Neuronal stem cell (in vitro differentiated cells): ENCODE measurements at regions not wholly inside any gene's neighbourhood (a gene's known extent, or its start where the extent isn't known, plus 50 kb on each side); places are given as distances from the start of the nearest gene placed in this dataset.

Experiments used
- DNase-seq: peaks from one replicate; pipeline ENCODE4 v3.0.0-alpha.2; 2013; ENCODE audit warnings: low spot score
- H2AFZ ChIP-seq: one replicate; pipeline ENCODE4 v1.6.1; 2013; ENCODE audit warnings: mild to moderate bottlenecking, low read length, inconsistent platforms
- H2AK5ac ChIP-seq: 2 replicates; pipeline ENCODE4 v1.6.1; 2013; ENCODE audit warnings: low read depth, mild to moderate bottlenecking, inconsistent platforms, low read length, moderate library complexity, mixed read lengths
- H2BK120ac ChIP-seq: 2 replicates; pipeline ENCODE4 v1.6.1; 2013; ENCODE audit warnings: low read depth, mild to moderate bottlenecking, inconsistent platforms, low read length, moderate library complexity, mixed read lengths
- H2BK12ac ChIP-seq: one replicate; pipeline ENCODE4 v1.6.1; 2013; ENCODE audit warnings: low read length, inconsistent platforms
- H2BK15ac ChIP-seq: 2 replicates; pipeline ENCODE4 v1.6.1; 2013; ENCODE audit warnings: mild to moderate bottlenecking, low read length, inconsistent platforms, mixed read lengths
- H2BK5ac ChIP-seq: one replicate; pipeline ENCODE4 v1.6.1; 2013; ENCODE audit warnings: inconsistent platforms, mild to moderate bottlenecking, low read length, moderate library complexity
- H3K14ac ChIP-seq: one replicate; pipeline ENCODE4 v1.6.1; 2013; ENCODE audit warnings: low read length, inconsistent platforms
- H3K18ac ChIP-seq: 2 replicates; pipeline ENCODE4 v1.6.1; 2013; ENCODE audit warnings: low read length, inconsistent platforms
- H3K23ac ChIP-seq: 2 replicates; pipeline ENCODE4 v1.6.1; 2013; ENCODE audit warnings: low read depth, mild to moderate bottlenecking, mixed read lengths, low read length, inconsistent platforms; ENCODE audit not compliant: poor library complexity
- H3K27ac ChIP-seq: replicated peaks from 3 replicates; pipeline ENCODE4 v1.5.1; 2013; ENCODE audit warnings: low read length, inconsistent platforms
- H3K27me3 ChIP-seq, 3 experiments: 2 replicates each; pipeline ENCODE4 v1.6.1; 2013; ENCODE audit warnings: low read length in 3 of 3, mild to moderate bottlenecking in 2 of 3, inconsistent platforms in 1 of 3, low read depth in 1 of 3, mixed read lengths in 1 of 3, moderate library complexity in 1 of 3; ENCODE audit not compliant: control insufficient read depth in 3 of 3, insufficient read depth in 3 of 3
- H3K36me3 ChIP-seq, 2 donors: replicated peaks in 1 of 2; 2 replicates each; pipeline ENCODE4 v1.6.1; 2013; ENCODE audit warnings: low read length in 2 of 2; ENCODE audit not compliant: control insufficient read depth in 2 of 2, insufficient read depth in 2 of 2
- H3K4ac ChIP-seq: 2 replicates; pipeline ENCODE4 v1.6.1; 2013; ENCODE audit warnings: inconsistent platforms, mild to moderate bottlenecking, low read length, moderate library complexity
- H3K4me1 ChIP-seq, 2 donors: 1 replicate in 1 of 2; 2 replicates in 1 of 2; pipeline ENCODE4 v1.6.1; 2013; ENCODE audit warnings: low read length in 2 of 2, low read depth in 1 of 2; ENCODE audit not compliant: control insufficient read depth in 2 of 2, insufficient read depth in 1 of 2
- H3K4me2 ChIP-seq: one replicate; pipeline ENCODE4 v1.6.1; 2013; ENCODE audit warnings: mild to moderate bottlenecking, low read length, inconsistent platforms; ENCODE audit not compliant: insufficient read depth, poor library complexity, severe bottlenecking
- H3K4me3 ChIP-seq, 2 donors: 2 replicates each; pipeline ENCODE4 v1.5.1; 2013; ENCODE audit warnings: low read length in 2 of 2, mild to moderate bottlenecking in 2 of 2, inconsistent platforms in 1 of 2, moderate library complexity in 1 of 2
- H3K79me1 ChIP-seq: one replicate; pipeline ENCODE4 v1.6.1; 2013; ENCODE audit warnings: low read depth, mild to moderate bottlenecking, inconsistent platforms, low read length, moderate library complexity
- H3K9ac ChIP-seq: one replicate; pipeline ENCODE4 v1.6.1; 2013; ENCODE audit warnings: mild to moderate bottlenecking, low read depth, low read length, inconsistent platforms; ENCODE audit not compliant: poor library complexity
- H3K9me3 ChIP-seq, 2 donors: replicated peaks in 1 of 2; 2 replicates each; pipeline versions ENCODE3 to v1.6.1; 2013; ENCODE audit warnings: low read length in 2 of 2, mild to moderate bottlenecking in 2 of 2, inconsistent platforms in 1 of 2, low read depth in 1 of 2, mixed read lengths in 1 of 2, moderate library complexity in 1 of 2; ENCODE audit not compliant: control insufficient read depth in 2 of 2, insufficient read depth in 1 of 2
- H4K8ac ChIP-seq: one replicate; pipeline ENCODE4 v1.6.1; 2013; ENCODE audit warnings: low read depth, mild to moderate bottlenecking, inconsistent platforms, low read length, moderate library complexity
- H4K91ac ChIP-seq: one replicate; pipeline ENCODE4 v1.6.1; 2013; ENCODE audit warnings: low read length, low read depth, mild to moderate bottlenecking, inconsistent platforms; ENCODE audit not compliant: poor library complexity
- WGBS, 2 donors: extraction: QIAGEN DNeasy Blood & Tissue Kit; methylation state at CpG; one replicate each; pipeline ENCODE4 v1.1.7; 2013; ENCODE audit warnings: missing lambda C conversion rate in 2 of 2, mixed read lengths in 1 of 2; ENCODE audit not compliant: insufficient read length in 2 of 2, insufficient replicate concordance in 1 of 2; ENCODE audit errors: extremely low coverage in 2 of 2; 5-methylcytosine and 5-hydroxymethylcytosine counted together

- Histone ChIP-seq H2BK15ac (no peak overlapping the region), H2AK5ac (no peak overlapping the region), H3K36me3 (no peaks in the 10 kb centered on the region), H3K79me1 (no peaks in the 10 kb centered on the region), H3K4ac (no peak overlapping the region), H2BK12ac (no peak overlapping the region), H2BK120ac (no peak overlapping the region), H2BK5ac (no peak overlapping the region), H3K27ac (no peak overlapping the region), H3K9ac (no peak overlapping the region), H3K4me3 (no peak overlapping the region), H3K27me3 (no peaks in the 10 kb centered on the region), H3K4me2 (no peak overlapping the region), H3K18ac (no peak overlapping the region), H4K8ac (no peak overlapping the region), H4K91ac (no peak overlapping the region), H3K4me1 (no peaks in the 10 kb centered on the region), H3K9me3 (no peaks in the 10 kb centered on the region), H2AFZ (no peak overlapping the region), H3K14ac (no peak overlapping the region), H3K23ac (no peak overlapping the region)
- no CpG with 5 or more reads among the region's 8 CpGs for WGBS, 2 donors
- DNase-seq: no peak
Measured at GRCh38 chrX:99271641-99272040, 1138.4 kb downstream of the PCDH19 start.

- Histone ChIP-seq H3K18ac (no peak overlapping the region), H3K9ac (no peak overlapping the region), H3K4me2 (no peak overlapping the region), H4K8ac (no peak overlapping the region), H3K4me3 (no peak overlapping the region), H3K4ac (no peak overlapping the region), H2BK12ac (no peak overlapping the region), H3K4me1 (no peaks in the 10 kb centered on the region), H4K91ac (no peak overlapping the region), H2AK5ac (no peak overlapping the region), H3K27me3 (no peaks in the 10 kb centered on the region), H3K14ac (no peak overlapping the region), H3K36me3 (no peaks in the 10 kb centered on the region), H2BK5ac (no peak overlapping the region), H3K9me3 (no peaks in the 10 kb centered on the region), H2AFZ (no peak overlapping the region), H3K23ac (no peak overlapping the region), H2BK15ac (no peak overlapping the region), H2BK120ac (no peak overlapping the region), H3K27ac (no peak overlapping the region), H3K79me1 (no peaks in the 10 kb centered on the region)
- WGBS, 2 donors: no CpG with 5 or more reads among the region's 2 CpGs
- no peak for DNase-seq
Measured at GRCh38 chrX:99266255-99266654, 1143.8 kb downstream of the PCDH19 start.

- no peak overlapping the region for H2BK12ac ChIP-seq
- H3K4me3 ChIP-seq: no peak overlapping the region
- H3K14ac ChIP-seq: no peak overlapping the region
- no peak overlapping the region for H4K91ac ChIP-seq
- no peaks in the 10 kb centered on the region for H3K79me1 ChIP-seq
- no peak overlapping the region for H3K9ac ChIP-seq
- no peak overlapping the region for H2AFZ ChIP-seq
- H3K4me2 ChIP-seq: no peak overlapping the region
- no peaks in the 10 kb centered on the region for H3K27me3 ChIP-seq
- H4K8ac ChIP-seq: no peak overlapping the region
- no peak for DNase-seq
- H2BK120ac ChIP-seq: no peak overlapping the region
- H2BK5ac ChIP-seq: no peak overlapping the region
- H2AK5ac ChIP-seq: no peak overlapping the region
- H3K4ac ChIP-seq: no peak overlapping the region
- H3K23ac ChIP-seq: no peak overlapping the region
- H3K27ac ChIP-seq: no peak overlapping the region
- no peak overlapping the region for H3K18ac ChIP-seq
- no peaks in the 10 kb centered on the region for H3K36me3 ChIP-seq
- H2BK15ac ChIP-seq: no peak overlapping the region
- H3K9me3 ChIP-seq: no peaks in the 10 kb centered on the region
- no peaks in the 10 kb centered on the region for H3K4me1 ChIP-seq
Measured at GRCh38 chrX:99248180-99248579, 1161.9 kb downstream of the PCDH19 start.

GRCh38 chrX:99242001-99242400 is 1168.1 kb downstream of the PCDH19 start:
- H3K14ac ChIP-seq: no peak overlapping the region
- H3K23ac ChIP-seq: no peak overlapping the region

More at GRCh38 chrX:99242001-99242400, 1168.1 kb downstream of the PCDH19 start:
- Histone ChIP-seq H2BK12ac (no peak overlapping the region), H3K36me3 (no peaks in the 10 kb centered on the region), H3K18ac (no peak overlapping the region), H2AK5ac (no peak overlapping the region), H3K27ac (no peak overlapping the region), H2BK120ac (no peak overlapping the region), H3K4ac (no peak overlapping the region), H3K9ac (no peak overlapping the region), H3K4me2 (no peak overlapping the region), H3K9me3 (no peaks in the 10 kb centered on the region), H2BK15ac (no peak overlapping the region), H2BK5ac (no peak overlapping the region), H4K8ac (no peak overlapping the region), H4K91ac (no peak overlapping the region), H3K4me3 (no peak overlapping the region), H2AFZ (no peak overlapping the region), H3K4me1 (no peaks in the 10 kb centered on the region), H3K27me3 (no peaks in the 10 kb centered on the region), H3K79me1 (no peaks in the 10 kb centered on the region)
- WGBS, 2 donors: no CpG with 5 or more reads among the region's 4 CpGs
- no peak for DNase-seq
